MM.1S (cell line): ENCODE measurements at regions not wholly inside any gene's neighbourhood (a gene's known extent, or its start where the extent isn't known, plus 50 kb on each side); places are given as distances from the start of the nearest gene placed in this dataset.

Experiments used
- CTCF ChIP-seq: fragments of 300-600 bp; sonication (generic); IDR thresholded peaks from 2 replicates; pipeline ENCODE4 v1.5.1; 2016; ENCODE audit warnings: antibody characterized with exemption, low read length, mixed read lengths
- EZH2 ChIP-seq: fragments of 300-600 bp; sonication (generic); optimal IDR thresholded peaks from 2 replicates; pipeline ENCODE3; 2017; ENCODE audit warnings: low read depth, mild to moderate bottlenecking, antibody characterized with exemption, low read length, mixed read lengths

- TF ChIP-seq CTCF, result no peak
- TF ChIP-seq EZH2, result no peak
Observed at GRCh38 chr4:120517966-120518365, 404.6 kb downstream of the PRDM5 start.
